GM23248 (cell line): ENCODE measurements at regions not wholly inside any gene's neighbourhood (a gene's known extent, or its start where the extent isn't known, plus 50 kb on each side); places are given as distances from the start of the nearest gene placed in this dataset.

Experiments
- EZH2 ChIP-seq: fragments of 200-600 bp; sonication (generic); IDR thresholded peaks from 2 replicates; pipeline ENCODE4 v1.6.1; 2018; ENCODE audit warnings: antibody characterized with exemption, mild to moderate bottlenecking; ENCODE audit not compliant: insufficient read depth, poor library complexity, severe bottlenecking
- EZH2phosphoT487 ChIP-seq: fragments of 200-600 bp; sonication (generic); IDR thresholded peaks from 2 replicates; pipeline ENCODE4 v1.6.1; 2018; ENCODE audit warnings: antibody characterized with exemption, moderate library complexity, mild to moderate bottlenecking, low read depth; ENCODE audit not compliant: insufficient read depth

- TF ChIP-seq EZH2phosphoT487 (no peak), EZH2 (no peak)
Observed at GRCh38 chrX:116379854-116380253, 56.6 kb upstream of the SLC6A14 start.
